H1 (cell line): ENCODE measurements at regions not wholly inside any gene's neighbourhood (a gene's known extent, or its start where the extent isn't known, plus 50 kb on each side); places are given as distances from the start of the nearest gene placed in this dataset.

ENCODE experiments used
- CREB1 ChIP-seq: IDR thresholded peaks from 2 replicates; pipeline ENCODE4 v1.6.1; 2012; ENCODE audit warnings: inconsistent platforms
- EZH2 ChIP-seq: fragments of 200-600 bp; sonication (generic); IDR thresholded peaks from 2 replicates; pipeline ENCODE4 v1.7.1; 2012; ENCODE audit warnings: low read depth, mild to moderate bottlenecking, moderate library complexity, low read length, inconsistent platforms; ENCODE audit not compliant: severe bottlenecking
- MAFK ChIP-seq: IDR thresholded peaks from 2 replicates; pipeline ENCODE4 v1.6.1; 2012; ENCODE audit warnings: low read depth, mild to moderate bottlenecking, improper control_type of control experiment, low read length
- NANOG ChIP-seq: IDR thresholded peaks from 2 replicates; pipeline ENCODE4 v1.6.1; 2011; ENCODE audit warnings: low read length, low read depth, mild to moderate bottlenecking, inconsistent platforms; ENCODE audit not compliant: insufficient read depth, poor library complexity, severe bottlenecking
- POLR2A ChIP-seq, 2 experiments: IDR thresholded peaks; 1 replicate in 1 of 2; 2 replicates in 1 of 2; pipeline ENCODE4 v1.6.1; 2011; ENCODE audit warnings: low read depth in 2 of 2, low read length in 2 of 2, mild to moderate bottlenecking in 2 of 2; ENCODE audit errors: control extremely low read depth in 1 of 2
- RNF2 ChIP-seq: fragments of 200-900, 300-1000 bp; sonication (generic); IDR thresholded peaks from 2 replicates; pipeline ENCODE4 v1.7.1; 2016; ENCODE audit warnings: borderline replicate concordance, low read depth, mild to moderate bottlenecking, antibody characterized with exemption, low read length; ENCODE audit not compliant: poor library complexity, severe bottlenecking; ENCODE audit errors: missing control alignments
- SP1 ChIP-seq: IDR thresholded peaks from 2 replicates; pipeline ENCODE4 v1.6.1; 2011; ENCODE audit warnings: low read depth, low read length
- TBP ChIP-seq: IDR thresholded peaks from 2 replicates; pipeline ENCODE4 v1.6.1; 2011; ENCODE audit warnings: low read depth, low read length, improper control_type of control experiment
- ZNF274 ChIP-seq: IDR thresholded peaks from 2 replicates; pipeline ENCODE4 v1.7.0; 2012; ENCODE audit warnings: low read length, borderline replicate concordance; ENCODE audit errors: extremely low read depth
- TF ChIP-seq, protein P1 (sequence below), 3 experiments: IDR thresholded peaks; 1 replicate in 2 of 3; 2 replicates in 1 of 3; pipeline versions ENCODE4 v1.5.1 to v1.6.1; 2011; ENCODE audit warnings: low read length in 3 of 3, mild to moderate bottlenecking in 3 of 3, inconsistent platforms in 2 of 3, low read depth in 1 of 3, moderate library complexity in 1 of 3; ENCODE audit not compliant: insufficient read depth in 1 of 3; ENCODE audit errors: control extremely low read depth in 1 of 3
- TF ChIP-seq, protein P2 (sequence below): IDR thresholded peaks from 2 replicates; pipeline ENCODE4 v1.6.1; 2012; ENCODE audit warnings: low read length, inconsistent platforms
- TF ChIP-seq, protein P3 (sequence below): IDR thresholded peaks from 2 replicates; pipeline ENCODE4 v1.6.1; 2012; ENCODE audit warnings: inconsistent platforms

DNA sequence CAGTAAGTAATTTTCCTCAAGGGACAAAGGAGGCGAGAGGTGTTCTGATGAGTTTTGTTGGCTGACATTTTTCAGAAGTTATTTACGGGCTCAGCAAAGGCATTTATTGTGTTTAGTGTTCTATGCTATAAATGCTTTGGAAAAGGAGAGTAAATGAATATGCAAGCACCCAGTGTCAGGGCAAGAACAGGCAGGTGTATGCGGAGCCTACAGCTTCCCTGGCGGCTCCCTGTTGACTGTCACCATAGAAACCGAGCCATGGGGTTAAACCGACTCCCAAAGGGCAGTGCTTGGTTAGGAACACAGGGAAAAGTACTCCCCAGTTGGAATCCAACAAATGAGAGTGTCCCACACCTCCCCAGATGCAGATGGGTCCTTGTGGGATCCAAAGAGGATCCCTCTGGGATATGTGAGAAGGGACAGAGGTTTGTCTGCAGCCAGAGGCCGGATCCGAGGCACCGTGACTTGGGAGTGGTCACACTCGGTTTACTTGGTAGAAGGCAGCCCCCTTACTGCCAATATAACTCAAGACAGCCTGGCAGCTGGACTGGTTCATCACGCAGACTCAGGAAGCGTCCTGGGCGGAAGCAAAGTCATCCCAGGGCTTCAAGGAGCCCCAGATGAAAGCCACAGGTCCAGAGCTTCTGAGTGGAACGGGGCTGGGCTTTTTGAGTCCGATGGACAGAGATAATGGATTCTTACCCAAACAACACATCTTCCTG, 329.7 kb downstream of the CTTN start:
- TF ChIP-seq ZNF274, result no peak
- no peak for TF ChIP-seq MAFK
- TF ChIP-seq RNF2, result no peak
- no peak for TF ChIP-seq POLR2A (IDR thresholded peaks at IDR 0.05; ENCODE audit: control extremely low read depth in 1 of 2, low read depth in 2 of 2, low read length in 2 of 2)
- TF ChIP-seq, protein P1, sequence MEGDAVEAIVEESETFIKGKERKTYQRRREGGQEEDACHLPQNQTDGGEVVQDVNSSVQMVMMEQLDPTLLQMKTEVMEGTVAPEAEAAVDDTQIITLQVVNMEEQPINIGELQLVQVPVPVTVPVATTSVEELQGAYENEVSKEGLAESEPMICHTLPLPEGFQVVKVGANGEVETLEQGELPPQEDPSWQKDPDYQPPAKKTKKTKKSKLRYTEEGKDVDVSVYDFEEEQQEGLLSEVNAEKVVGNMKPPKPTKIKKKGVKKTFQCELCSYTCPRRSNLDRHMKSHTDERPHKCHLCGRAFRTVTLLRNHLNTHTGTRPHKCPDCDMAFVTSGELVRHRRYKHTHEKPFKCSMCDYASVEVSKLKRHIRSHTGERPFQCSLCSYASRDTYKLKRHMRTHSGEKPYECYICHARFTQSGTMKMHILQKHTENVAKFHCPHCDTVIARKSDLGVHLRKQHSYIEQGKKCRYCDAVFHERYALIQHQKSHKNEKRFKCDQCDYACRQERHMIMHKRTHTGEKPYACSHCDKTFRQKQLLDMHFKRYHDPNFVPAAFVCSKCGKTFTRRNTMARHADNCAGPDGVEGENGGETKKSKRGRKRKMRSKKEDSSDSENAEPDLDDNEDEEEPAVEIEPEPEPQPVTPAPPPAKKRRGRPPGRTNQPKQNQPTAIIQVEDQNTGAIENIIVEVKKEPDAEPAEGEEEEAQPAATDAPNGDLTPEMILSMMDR (IDR thresholded peaks at IDR 0.05; ENCODE audit: control extremely low read depth in 1 of 3, insufficient read depth in 1 of 3, low read depth in 1 of 3, low read length in 3 of 3), result no peak
- TF ChIP-seq TBP, result no peak
- no peak for TF ChIP-seq NANOG
- TF ChIP-seq CREB1, result no peak
- no peak for TF ChIP-seq EZH2
- no peak for TF ChIP-seq SP1
- TF ChIP-seq, protein P2, sequence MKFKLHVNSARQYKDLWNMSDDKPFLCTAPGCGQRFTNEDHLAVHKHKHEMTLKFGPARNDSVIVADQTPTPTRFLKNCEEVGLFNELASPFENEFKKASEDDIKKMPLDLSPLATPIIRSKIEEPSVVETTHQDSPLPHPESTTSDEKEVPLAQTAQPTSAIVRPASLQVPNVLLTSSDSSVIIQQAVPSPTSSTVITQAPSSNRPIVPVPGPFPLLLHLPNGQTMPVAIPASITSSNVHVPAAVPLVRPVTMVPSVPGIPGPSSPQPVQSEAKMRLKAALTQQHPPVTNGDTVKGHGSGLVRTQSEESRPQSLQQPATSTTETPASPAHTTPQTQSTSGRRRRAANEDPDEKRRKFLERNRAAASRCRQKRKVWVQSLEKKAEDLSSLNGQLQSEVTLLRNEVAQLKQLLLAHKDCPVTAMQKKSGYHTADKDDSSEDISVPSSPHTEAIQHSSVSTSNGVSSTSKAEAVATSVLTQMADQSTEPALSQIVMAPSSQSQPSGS, result no peak
- TF ChIP-seq, protein P3, sequence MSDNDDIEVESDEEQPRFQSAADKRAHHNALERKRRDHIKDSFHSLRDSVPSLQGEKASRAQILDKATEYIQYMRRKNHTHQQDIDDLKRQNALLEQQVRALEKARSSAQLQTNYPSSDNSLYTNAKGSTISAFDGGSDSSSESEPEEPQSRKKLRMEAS, result no peak
